Kidney (tissue), 13 donors: ENCODE measurements at regions not wholly inside any gene's neighbourhood (a gene's known extent, or its start where the extent isn't known, plus 50 kb on each side); places are given as distances from the start of the nearest gene placed in this dataset.

ENCODE experiments used
- DNase-seq, 5 donors: peaks; one replicate each; pipeline ENCODE4 v3.0.0-alpha.2; 2013 to 2020
- FAIRE-seq: peaks from 2 replicates; lab custom pipeline; 2012; peaks lifted over from hg19 to GRCh38; lab: Jason Lieb, UNC
- H3K27ac ChIP-seq, 2 donors: one replicate each; pipeline ENCODE4 v1.7.0; 2013; ENCODE audit warnings: low read depth in 2 of 2, low read length in 2 of 2, inconsistent platforms in 1 of 2
- H3K27me3 ChIP-seq: one replicate; pipeline ENCODE4 v1.7.1; 2013; ENCODE audit warnings: low read length, inconsistent platforms; ENCODE audit not compliant: control insufficient read depth, insufficient read depth
- H3K36me3 ChIP-seq, 3 donors: one replicate each; pipeline versions ENCODE4 v1.7.0 to v1.7.1; 2013; ENCODE audit warnings: low read length in 3 of 3, control low read depth in 1 of 3, inconsistent platforms in 1 of 3; ENCODE audit not compliant: insufficient read depth in 3 of 3, control insufficient read depth in 2 of 3
- H3K4me1 ChIP-seq, 3 donors: one replicate each; pipeline versions ENCODE4 v1.7.0 to v1.7.1; 2013; ENCODE audit warnings: low read length in 3 of 3, inconsistent platforms in 1 of 3, low read depth in 1 of 3; ENCODE audit not compliant: control insufficient read depth in 2 of 3, insufficient read depth in 2 of 3
- H3K4me3 ChIP-seq, 3 donors: one replicate each; pipeline versions ENCODE4 v1.7.0 to v1.8.1; 2013; ENCODE audit warnings: low read length in 3 of 3, control low read depth in 1 of 3, inconsistent platforms in 1 of 3
- H3K9ac ChIP-seq, 3 donors: one replicate each; pipeline versions ENCODE4 v1.7.0 to v1.7.1; 2013; ENCODE audit warnings: low read length in 3 of 3, control low read depth in 1 of 3, inconsistent platforms in 1 of 3
- H3K9me3 ChIP-seq, 3 donors: one replicate each; pipeline versions ENCODE4 v1.7.0 to v1.7.1; 2013; ENCODE audit warnings: low read length in 3 of 3, control low read depth in 1 of 3, inconsistent platforms in 1 of 3; ENCODE audit not compliant: control insufficient read depth in 2 of 3, insufficient read depth in 1 of 3
- intact Hi-C: fragments of 100-400 bp; cut with DNase I; formaldehyde crosslinking; loops from one replicate; pipeline ENCODE4 v1.11.1; 2022
- TF ChIP-seq, protein P1 (sequence below): IDR thresholded peaks from 3 replicates; pipeline ENCODE4 v1.5.1; 2012; ENCODE audit warnings: mild to moderate bottlenecking, moderate library complexity, borderline replicate concordance; ENCODE audit not compliant: insufficient read depth; ENCODE audit errors: extremely low read depth
- donor health status: control.
- donor health status: control.
- donor health status: control.
- donor health status: control.
- donor health status: control.
- donor health status: DM: yes; HTN: yes; CAD: no.
- donor health status: Normal renal cell carcinoma (clear cell type).

GRCh38 chr5:116660929-116661328 lies 86.3 kb upstream of the SEMA6A start:
- TF ChIP-seq, protein P1, sequence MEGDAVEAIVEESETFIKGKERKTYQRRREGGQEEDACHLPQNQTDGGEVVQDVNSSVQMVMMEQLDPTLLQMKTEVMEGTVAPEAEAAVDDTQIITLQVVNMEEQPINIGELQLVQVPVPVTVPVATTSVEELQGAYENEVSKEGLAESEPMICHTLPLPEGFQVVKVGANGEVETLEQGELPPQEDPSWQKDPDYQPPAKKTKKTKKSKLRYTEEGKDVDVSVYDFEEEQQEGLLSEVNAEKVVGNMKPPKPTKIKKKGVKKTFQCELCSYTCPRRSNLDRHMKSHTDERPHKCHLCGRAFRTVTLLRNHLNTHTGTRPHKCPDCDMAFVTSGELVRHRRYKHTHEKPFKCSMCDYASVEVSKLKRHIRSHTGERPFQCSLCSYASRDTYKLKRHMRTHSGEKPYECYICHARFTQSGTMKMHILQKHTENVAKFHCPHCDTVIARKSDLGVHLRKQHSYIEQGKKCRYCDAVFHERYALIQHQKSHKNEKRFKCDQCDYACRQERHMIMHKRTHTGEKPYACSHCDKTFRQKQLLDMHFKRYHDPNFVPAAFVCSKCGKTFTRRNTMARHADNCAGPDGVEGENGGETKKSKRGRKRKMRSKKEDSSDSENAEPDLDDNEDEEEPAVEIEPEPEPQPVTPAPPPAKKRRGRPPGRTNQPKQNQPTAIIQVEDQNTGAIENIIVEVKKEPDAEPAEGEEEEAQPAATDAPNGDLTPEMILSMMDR, result no peak
- DNase-seq (no peak), FAIRE-seq (no peak)
- H3K27ac ChIP-seq, result no peak overlapping the region
- no peaks in the 10 kb centered on the region for H3K27me3 ChIP-seq
- intact Hi-C loops, result no loop called here
- no peaks in the 10 kb centered on the region for H3K36me3 ChIP-seq
- no peak overlapping the region for H3K4me3 ChIP-seq
- no peaks in the 10 kb centered on the region for H3K4me1 ChIP-seq
- peaks cover 0 to 14% (median 0%) of the 10 kb centered on the region in 3 donors for H3K9me3 ChIP-seq
- no peak overlapping the region for H3K9ac ChIP-seq

GRCh38 chr5:116658830-116659229 lies 84.2 kb upstream of the SEMA6A start:
- intact Hi-C loops, result no loop called here
- FAIRE-seq (no peak), DNase-seq (no peak)
- TF ChIP-seq, protein P1, result no peak
- no peak overlapping the region for H3K9ac ChIP-seq
- H3K4me1 ChIP-seq, result no peaks in the 10 kb centered on the region
- no peak overlapping the region for H3K4me3 ChIP-seq
- H3K9me3 ChIP-seq, result peaks cover 0 to 14% (median 0%) of the 10 kb centered on the region in 3 donors
- no peaks in the 10 kb centered on the region for H3K27me3 ChIP-seq
- no peak overlapping the region for H3K27ac ChIP-seq
- no peaks in the 10 kb centered on the region for H3K36me3 ChIP-seq

- intact Hi-C loops, result no loop called here
- H3K36me3 ChIP-seq, result no peaks in the 10 kb centered on the region
- peaks cover 0 to 14% (median 0%) of the 10 kb centered on the region in 3 donors for H3K9me3 ChIP-seq
- no peak overlapping the region for H3K27ac ChIP-seq
- no peaks in the 10 kb centered on the region for H3K4me1 ChIP-seq
- no peak for DNase-seq
- no peak overlapping the region for H3K4me3 ChIP-seq
- H3K9ac ChIP-seq, result no peak overlapping the region
- TF ChIP-seq, protein P1, result no peak
- no peaks in the 10 kb centered on the region for H3K27me3 ChIP-seq
- FAIRE-seq, result no peak
These were observed 83.5 kb upstream of the SEMA6A start for GRCh38 chr5:116658141-116658540.

DNA sequence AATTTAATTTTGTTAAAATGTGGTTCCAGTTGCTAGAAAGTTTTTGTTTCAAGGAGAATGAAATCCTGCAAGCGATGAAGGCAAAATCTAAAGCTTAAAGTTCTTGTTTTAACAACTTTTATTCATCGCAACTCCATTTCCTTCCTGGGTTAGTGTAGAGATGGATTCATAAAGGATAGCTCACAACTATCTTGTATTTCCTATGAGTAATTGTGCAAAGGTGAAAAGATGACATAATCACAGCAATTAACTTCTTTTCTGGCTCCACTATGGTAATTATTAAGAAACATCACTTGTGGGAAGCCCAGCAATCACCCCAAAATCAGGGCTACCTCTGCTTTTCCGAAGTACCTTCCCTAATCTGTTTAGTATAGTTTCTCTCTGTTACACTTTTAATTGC lies 80.8 kb upstream of the SEMA6A start:
- FAIRE-seq (no peak), DNase-seq (no peak)
- H3K27ac ChIP-seq, result no peak overlapping the region
- H3K4me3 ChIP-seq, result no peak overlapping the region
- intact Hi-C loops, result no loop called here
- peaks cover 0 to 4% (median 0%) of the 10 kb centered on the region in 3 donors for H3K9me3 ChIP-seq
- no peak overlapping the region for H3K9ac ChIP-seq
- TF ChIP-seq, protein P1, result no peak
- H3K27me3 ChIP-seq, result no peaks in the 10 kb centered on the region
- H3K4me1 ChIP-seq, result no peaks in the 10 kb centered on the region
- no peaks in the 10 kb centered on the region for H3K36me3 ChIP-seq
